K562 (cell line): ENCODE measurements at regions not wholly inside any gene's neighbourhood (a gene's known extent, or its start where the extent isn't known, plus 50 kb on each side); places are given as distances from the start of the nearest gene placed in this dataset.
A peak's percentile ranks its signal among the peaks of the same experiment; 100 is the strongest.

Experiments
- AFF1 ChIP-seq, 2 experiments: fragments of 450-650 bp; IDR thresholded peaks; 2 replicates each; pipeline ENCODE4 v1.6.1; 2018; ENCODE audit warnings: mild to moderate bottlenecking in 2 of 2, low read depth in 1 of 2; ENCODE audit not compliant: partially characterized antibody in 2 of 2
- ARID1B ChIP-seq: fragments of 450-650 bp; IDR thresholded peaks from 2 replicates; pipeline ENCODE4 v1.6.1; 2016; ENCODE audit warnings: antibody characterized with exemption, mild to moderate bottlenecking, inconsistent platforms
- CREB3 ChIP-seq: fragments of 450-650 bp; conservative IDR thresholded peaks from 2 replicates; pipeline ENCODE4 v1.6.1; 2016; ENCODE audit warnings: missing genetic modification characterization, low read depth, mild to moderate bottlenecking, missing compliant biosample characterization, moderate library complexity
- FOXK2 ChIP-seq, 2 experiments: fragments of 450-650 bp; IDR thresholded peaks in 1 of 2; conservative IDR thresholded peaks in 1 of 2; 2 replicates each; pipeline ENCODE4 v1.6.1; 2016; ENCODE audit warnings: low read depth in 2 of 2, mild to moderate bottlenecking in 1 of 2
- GTF3C2 ChIP-seq: IDR thresholded peaks from 3 replicates; pipeline ENCODE4 v1.6.1; 2011; ENCODE audit warnings: borderline replicate concordance, mild to moderate bottlenecking, moderate library complexity; ENCODE audit not compliant: insufficient read length; ENCODE audit errors: extremely low read depth
- HNRNPL ChIP-seq: fragments of 200-400 bp; formaldehyde crosslinking; IDR thresholded peaks from 2 replicates; pipeline ENCODE4 v1.6.1; 2017; ENCODE audit warnings: low read depth, mild to moderate bottlenecking, low read length
- MAFF ChIP-seq: IDR thresholded peaks from 2 replicates; pipeline ENCODE4 v1.6.1; 2012; ENCODE audit warnings: low read length, improper control_type of control experiment
- MYNN ChIP-seq, 2 experiments: sonication (generic); formaldehyde crosslinking in 1 of 2; IDR thresholded peaks; 2 replicates each; pipeline versions ENCODE4 v1.5.0 to v1.6.1; 2016 to 2020; ENCODE audit warnings: antibody characterized with exemption in 1 of 2, missing genetic modification reagents in 1 of 2
- NR4A1 ChIP-seq, 2 experiments: fragments of 250-450 bp in 1 of 2; fragments of 450-650 bp in 1 of 2; sonication (Bioruptor Pico) in 1 of 2; IDR thresholded peaks; 2 replicates each; pipeline versions ENCODE4 v1.4.0 to v1.6.1; 2016 to 2020; ENCODE audit warnings: mild to moderate bottlenecking in 2 of 2, missing compliant biosample characterization in 1 of 2, missing genetic modification characterization in 1 of 2, moderate library complexity in 1 of 2
- PURB ChIP-seq: sonication (generic); formaldehyde crosslinking; IDR thresholded peaks from 2 replicates; pipeline ENCODE4 v1.9.0; 2021; ENCODE audit warnings: low read depth, mild to moderate bottlenecking, missing genetic modification reagents
- RCOR1 ChIP-seq, 2 experiments: IDR thresholded peaks; 2 replicates each; pipeline ENCODE4 v1.6.1; 2012; ENCODE audit warnings: low read depth in 2 of 2, low read length in 2 of 2, borderline replicate concordance in 1 of 2, improper control_type of control experiment in 1 of 2
- SMARCB1 ChIP-seq: IDR thresholded peaks from 2 replicates; pipeline ENCODE4 v1.6.1; 2011; ENCODE audit warnings: improper control_type of control experiment, low read depth; ENCODE audit not compliant: insufficient read length
- SUPT5H ChIP-seq: fragments of 450-650 bp; IDR thresholded peaks from 2 replicates; pipeline ENCODE4 v1.6.1; 2016
- ZBTB26 ChIP-seq: fragments of 450-650 bp; formaldehyde crosslinking; IDR thresholded peaks from 2 replicates; pipeline ENCODE4 v1.4.0; 2022; ENCODE audit warnings: missing genetic modification characterization
- ZBTB8A ChIP-seq: fragments of 450-650 bp; IDR thresholded peaks from 2 replicates; pipeline ENCODE4 v1.6.1; 2018; ENCODE audit warnings: mild to moderate bottlenecking, moderate library complexity; ENCODE audit not compliant: partially characterized antibody
- ZNF512 ChIP-seq: IDR thresholded peaks from 2 replicates; pipeline ENCODE4 v1.6.1; 2016; ENCODE audit warnings: missing genetic modification characterization, missing compliant biosample characterization

GRCh38 chr11:34727228-34727737 lies 106.4 kb downstream of the EHF start (continued):
- TF ChIP-seq MYNN (IDR thresholded peaks at IDR 0.05): no peak
- TF ChIP-seq MYNN (CRISPR knock-in tag; IDR thresholded peaks at IDR 0.05): no peak
- no peak for TF ChIP-seq ZBTB8A
- TF ChIP-seq SUPT5H: no peak
- TF ChIP-seq ZBTB26 (CRISPR knock-in tag): no peak
- no peak for TF ChIP-seq NR4A1 (CRISPR knock-in tag; IDR thresholded peaks at IDR 0.05)
- no peak for TF ChIP-seq NR4A1 (tag; IDR thresholded peaks at IDR 0.05)
- no peak for TF ChIP-seq AFF1 (IDR thresholded peaks at IDR 0.05; ENCODE audit: low read depth in 1 of 2, partially characterized antibody in 2 of 2)
- peak; percentile 90 to 92 for TF ChIP-seq FOXK2 (conservative IDR thresholded peaks at IDR 0.05 in 1 of 2, IDR thresholded peaks at IDR 0.05 in 1 of 2; ENCODE audit: low read depth in 2 of 2)
- TF ChIP-seq ARID1B: peak; percentile 90
- TF ChIP-seq RCOR1 (IDR thresholded peaks at IDR 0.05; ENCODE audit: borderline replicate concordance in 1 of 2, low read depth in 2 of 2, low read length in 2 of 2): peak in 1 of 2 experiments; percentile 96; a peak in 2 of 4 replicates
- TF ChIP-seq MAFF: peak; percentile 80
- TF ChIP-seq GTF3C2: no peak
- TF ChIP-seq CREB3 (tag): no peak
- no peak for TF ChIP-seq PURB (CRISPR knock-in tag)
- TF ChIP-seq ZNF512 (tag): no peak
- no peak for TF ChIP-seq HNRNPL
- TF ChIP-seq SMARCB1: no peak
